Esophagus muscularis mucosa (tissue), 4 donors: ENCODE measurements at regions not wholly inside any gene's neighbourhood (a gene's known extent, or its start where the extent isn't known, plus 50 kb on each side); places are given as distances from the start of the nearest gene placed in this dataset.

Experiments used
- DNase-seq: peaks from one replicate; pipeline ENCODE4 v3.0.0-alpha.2; 2017; ENCODE audit errors: extremely low spot score
- H3K27ac ChIP-seq, 4 donors: fragments of 200-600 bp; sonication (generic); replicated peaks in 1 of 4; 1 replicate in 3 of 4; 2 replicates in 1 of 4; pipeline ENCODE4 v1.5.1; 2016 to 2019; ENCODE audit warnings: mild to moderate bottlenecking in 1 of 4
- H3K27me3 ChIP-seq, 4 donors: fragments of 200-600 bp; sonication (generic); one replicate each; pipeline versions ENCODE4 v1.5.1 to v1.6.0; 2016 to 2019
- H3K36me3 ChIP-seq, 4 donors: fragments of 200-600 bp; sonication (generic); one replicate each; pipeline ENCODE4 v1.5.1; 2016 to 2019
- H3K4me1 ChIP-seq, 4 donors: fragments of 200-600 bp; sonication (generic); one replicate each; pipeline ENCODE4 v1.5.1; 2016 to 2019
- H3K4me3 ChIP-seq, 4 donors: fragments of 200-600 bp; sonication (generic); 1 replicate in 2 of 4; 2 replicates in 2 of 4; pipeline ENCODE4 v1.5.1; 2016 to 2019; ENCODE audit warnings: mild to moderate bottlenecking in 4 of 4, moderate library complexity in 1 of 4
- H3K9me3 ChIP-seq, 4 donors: fragments of 200-600 bp; sonication (generic); 1 replicate in 3 of 4; 2 replicates in 1 of 4; pipeline ENCODE4 v1.5.1; 2016 to 2019
- CTCF ChIP-seq, 3 experiments: fragments of 200-600 bp in 2 of 3; fragments of 450-650 bp in 1 of 3; sonication (generic) in 2 of 3; IDR thresholded peaks; one replicate each; pipeline ENCODE4 v1.5.1; 2017 to 2019; ENCODE audit warnings: antibody characterized with exemption in 3 of 3, mild to moderate bottlenecking in 2 of 3, moderate library complexity in 1 of 3
- EP300 ChIP-seq: sonication (generic); formaldehyde crosslinking; IDR thresholded peaks from one replicate; pipeline ENCODE4 v1.6.1; 2017; ENCODE audit warnings: antibody characterized with exemption
- POLR2A ChIP-seq: fragments of 450-650 bp; IDR thresholded peaks from one replicate; pipeline ENCODE4 v1.6.1; 2017; ENCODE audit warnings: antibody characterized with exemption, moderate library complexity, mild to moderate bottlenecking, low read depth
- POLR2AphosphoS5 ChIP-seq, 2 donors: sonication (generic); formaldehyde crosslinking; IDR thresholded peaks; one replicate each; pipeline ENCODE4 v1.6.1; 2017; ENCODE audit warnings: antibody characterized with exemption in 2 of 2
- WGBS: methylation state at CpG from one replicate; pipeline ENCODE4 v1.1.5; 2018; 5-methylcytosine and 5-hydroxymethylcytosine counted together
- intact Hi-C: fragments of 100-400 bp; cut with DNase I; formaldehyde crosslinking; loops from one replicate; pipeline ENCODE4 v1.15.1; 2023

DNA sequence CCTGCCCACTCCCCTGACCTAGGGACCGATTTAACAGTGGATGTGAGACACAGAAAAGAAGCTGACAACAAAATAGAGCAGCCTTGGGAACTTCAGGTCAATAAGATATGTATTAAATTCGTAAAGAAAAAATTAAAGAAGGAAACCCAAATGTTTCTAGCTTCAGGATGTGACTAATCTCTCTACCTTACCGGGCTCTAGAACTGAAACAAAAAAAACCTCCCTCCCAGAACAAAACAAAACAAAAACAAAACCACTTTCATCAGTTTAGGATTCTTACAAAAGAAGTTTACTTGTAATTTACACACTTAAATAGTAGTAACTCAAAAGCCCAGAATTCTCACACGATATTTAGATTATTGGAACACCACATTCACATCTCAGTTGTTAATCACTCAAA lies 185.8 kb upstream of the RPS6KA3 start:
- TF ChIP-seq CTCF (IDR thresholded peaks at IDR 0.05) (no peak), POLR2A (no peak), EP300 (no peak), POLR2AphosphoS5 (IDR thresholded peaks at IDR 0.05) (no peak)
- intact Hi-C loops = no loop called here
- WGBS = 57% methylated on average over 4 of the region's 4 CpGs

GRCh38 chrX:20451929-20452328 lies 185.2 kb upstream of the RPS6KA3 start:
- Histone ChIP-seq H3K9me3 (no peaks in the 10 kb centered on the region), H3K4me1 (no peaks in the 10 kb centered on the region), H3K27ac (no peak overlapping the region), H3K36me3 (no peaks in the 10 kb centered on the region), H3K4me3 (no peak overlapping the region), H3K27me3 (no peaks in the 10 kb centered on the region)
- DNase-seq = no peak
- 78% methylated on average over 2 of the region's 2 CpGs for WGBS
- TF ChIP-seq POLR2AphosphoS5 (IDR thresholded peaks at IDR 0.05) = no peak
- no peak for TF ChIP-seq POLR2A
- no peak for TF ChIP-seq EP300
- TF ChIP-seq CTCF (IDR thresholded peaks at IDR 0.05) = no peak
- intact Hi-C loops = no loop called here

More for the DNA sequence above, 185.8 kb upstream of the RPS6KA3 start:
- H3K27me3 ChIP-seq = no peaks in the 10 kb centered on the region
- H3K4me1 ChIP-seq = no peaks in the 10 kb centered on the region
- no peak for DNase-seq
- no peak overlapping the region for H3K4me3 ChIP-seq
- no peak overlapping the region for H3K27ac ChIP-seq
- H3K9me3 ChIP-seq = no peaks in the 10 kb centered on the region
- no peaks in the 10 kb centered on the region for H3K36me3 ChIP-seq

DNA sequence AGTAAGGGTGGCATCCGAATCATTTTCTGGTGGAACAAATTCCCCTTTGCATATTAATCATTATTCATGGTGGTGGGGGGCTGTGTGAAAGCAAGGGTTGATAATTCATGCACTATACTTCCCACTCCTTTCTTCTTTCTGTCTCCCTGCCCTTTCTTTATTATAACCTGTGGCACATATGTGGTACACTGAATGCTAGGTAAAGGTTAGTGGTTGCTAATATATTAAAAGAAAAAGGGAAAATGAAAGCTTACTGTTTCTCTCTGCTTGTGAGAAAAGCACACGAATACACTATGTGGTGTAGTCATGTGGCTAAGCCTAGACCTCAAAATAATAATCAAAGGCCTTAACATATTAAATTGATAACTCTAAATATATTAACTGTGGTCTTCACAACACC lies 178.4 kb upstream of the RPS6KA3 start:
- Histone ChIP-seq H3K27ac (no peak overlapping the region), H3K36me3 (no peaks in the 10 kb centered on the region), H3K4me1 (no peaks in the 10 kb centered on the region), H3K9me3 (no peaks in the 10 kb centered on the region), H3K27me3 (no peaks in the 10 kb centered on the region), H3K4me3 (no peak overlapping the region)
- no peak for DNase-seq
- WGBS = 63% methylated on average over 2 of the region's 2 CpGs
- intact Hi-C loops = no loop called here
- TF ChIP-seq POLR2AphosphoS5 (IDR thresholded peaks at IDR 0.05) = no peak
- no peak for TF ChIP-seq CTCF (IDR thresholded peaks at IDR 0.05)
- TF ChIP-seq EP300 = no peak
- no peak for TF ChIP-seq POLR2A

- TF ChIP-seq CTCF (IDR thresholded peaks at IDR 0.05) (peak; percentile 43 to 56 (median 47)), EP300 (no peak)
- Histone ChIP-seq H3K4me3 (no peak overlapping the region), H3K9me3 (no peaks in the 10 kb centered on the region), H3K36me3 (no peaks in the 10 kb centered on the region), H3K27ac (no peak overlapping the region), H3K4me1 (no peaks in the 10 kb centered on the region), H3K27me3 (no peaks in the 10 kb centered on the region)
- no peak for DNase-seq
- intact Hi-C loops = no loop called here
- WGBS = 38% methylated on average over 3 of the region's 3 CpGs
Observed at GRCh38 chrX:20442597-20442996, 175.9 kb upstream of the RPS6KA3 start.

DNA sequence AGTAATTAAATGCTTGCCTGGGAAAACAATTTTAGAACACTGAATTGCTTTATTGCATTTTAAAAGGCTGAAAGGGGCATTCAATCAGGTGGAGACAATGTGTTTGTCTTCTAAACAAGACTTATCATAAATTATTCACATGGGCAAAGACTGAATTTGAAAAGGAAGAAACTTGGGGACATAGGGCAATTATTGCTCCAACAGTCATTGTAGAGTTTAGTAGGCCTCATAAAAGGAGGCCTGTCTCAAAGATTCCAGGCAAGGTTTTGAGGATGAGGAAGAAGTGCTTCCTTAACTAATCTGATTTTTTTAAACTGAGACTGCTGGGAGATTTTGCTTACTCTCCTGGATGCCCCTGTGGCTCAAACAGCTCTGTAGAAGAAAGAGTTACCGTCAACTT lies 174.4 kb upstream of the RPS6KA3 start:
- Histone ChIP-seq H3K4me1 (no peaks in the 10 kb centered on the region), H3K4me3 (no peak overlapping the region), H3K27me3 (no peaks in the 10 kb centered on the region), H3K36me3 (no peaks in the 10 kb centered on the region), H3K9me3 (no peaks in the 10 kb centered on the region), H3K27ac (no peak overlapping the region)
- TF ChIP-seq POLR2AphosphoS5 (IDR thresholded peaks at IDR 0.05) (no peak), EP300 (no peak), POLR2A (no peak), CTCF (IDR thresholded peaks at IDR 0.05) (no peak)
- intact Hi-C loops = no loop called here
- DNase-seq = no peak
- WGBS = 96% methylated on average over 1 of the region's 1 CpG
